ENCODE measurements at regions not wholly inside any gene's neighbourhood (a gene's known extent, or its start where the extent isn't known, plus 50 kb on each side); places are given as distances from the start of the nearest gene placed in this dataset.

DNA sequence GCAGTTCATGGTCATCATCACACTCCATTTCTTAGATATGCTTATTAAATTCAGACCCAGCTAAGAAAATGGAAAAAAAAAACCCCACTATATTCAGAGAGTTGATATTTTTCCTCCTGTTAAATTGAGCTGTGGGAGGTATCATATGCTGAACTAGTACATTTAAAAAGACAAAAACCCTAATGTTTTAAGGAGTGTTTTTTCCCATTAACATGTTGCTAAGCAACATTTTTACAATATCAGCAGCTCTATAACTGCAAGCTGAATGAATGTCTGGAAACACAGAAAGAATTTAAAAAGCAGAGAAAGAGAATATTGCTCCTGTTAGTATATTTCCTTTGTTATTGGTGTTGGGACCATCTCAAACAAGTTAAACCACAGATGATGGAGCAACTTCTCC is 265.8 kb upstream of the GRIA1 start:
- H3K27ac Mint-ChIP-seq (ENCODE audit: low read depth, unreplicated experiment), result peak overlapping the region; percentile 63
- ChIA-PET POLR2A (no interaction called here), CTCF (interaction anchor here (0.6 to 1.5 kb wide), 3 partner anchors 611 to 1300 kb away, joined by 3 to 4 read pairs (median 4); partner anchors contain the start of gene GLRA1)
- peaks cover 17% of the 10 kb centered on the region for H3K4me1 Mint-ChIP-seq (ENCODE audit: insufficient read depth, unreplicated experiment)
- H3K9me3 Mint-ChIP-seq (ENCODE audit: unreplicated experiment), result peaks cover under 1% of the 10 kb centered on the region
- intact Hi-C loops (cut with micrococcal nuclease), result loop anchor here (5.0 kb wide), 1 partner anchor 43 kb away; no protein-coding TSS in a partner anchor
- H3K27me3 Mint-ChIP-seq (ENCODE audit: insufficient read depth, unreplicated experiment), result no peaks in the 10 kb centered on the region
- no peak for DNase-seq (ENCODE audit: unreplicated experiment)
- H3K4me3 Mint-ChIP-seq (ENCODE audit: unreplicated experiment), result no peak overlapping the region
- no TSS peak for BruUV-seq (replicated peaks)
- no peaks in the 10 kb centered on the region for H3K36me3 Mint-ChIP-seq (ENCODE audit: insufficient read depth, unreplicated experiment)
- TF ChIP-seq, protein P1, sequence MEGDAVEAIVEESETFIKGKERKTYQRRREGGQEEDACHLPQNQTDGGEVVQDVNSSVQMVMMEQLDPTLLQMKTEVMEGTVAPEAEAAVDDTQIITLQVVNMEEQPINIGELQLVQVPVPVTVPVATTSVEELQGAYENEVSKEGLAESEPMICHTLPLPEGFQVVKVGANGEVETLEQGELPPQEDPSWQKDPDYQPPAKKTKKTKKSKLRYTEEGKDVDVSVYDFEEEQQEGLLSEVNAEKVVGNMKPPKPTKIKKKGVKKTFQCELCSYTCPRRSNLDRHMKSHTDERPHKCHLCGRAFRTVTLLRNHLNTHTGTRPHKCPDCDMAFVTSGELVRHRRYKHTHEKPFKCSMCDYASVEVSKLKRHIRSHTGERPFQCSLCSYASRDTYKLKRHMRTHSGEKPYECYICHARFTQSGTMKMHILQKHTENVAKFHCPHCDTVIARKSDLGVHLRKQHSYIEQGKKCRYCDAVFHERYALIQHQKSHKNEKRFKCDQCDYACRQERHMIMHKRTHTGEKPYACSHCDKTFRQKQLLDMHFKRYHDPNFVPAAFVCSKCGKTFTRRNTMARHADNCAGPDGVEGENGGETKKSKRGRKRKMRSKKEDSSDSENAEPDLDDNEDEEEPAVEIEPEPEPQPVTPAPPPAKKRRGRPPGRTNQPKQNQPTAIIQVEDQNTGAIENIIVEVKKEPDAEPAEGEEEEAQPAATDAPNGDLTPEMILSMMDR (IDR thresholded peaks at IDR 0.05; ENCODE audit: unreplicated experiment), result no peak

DNA sequence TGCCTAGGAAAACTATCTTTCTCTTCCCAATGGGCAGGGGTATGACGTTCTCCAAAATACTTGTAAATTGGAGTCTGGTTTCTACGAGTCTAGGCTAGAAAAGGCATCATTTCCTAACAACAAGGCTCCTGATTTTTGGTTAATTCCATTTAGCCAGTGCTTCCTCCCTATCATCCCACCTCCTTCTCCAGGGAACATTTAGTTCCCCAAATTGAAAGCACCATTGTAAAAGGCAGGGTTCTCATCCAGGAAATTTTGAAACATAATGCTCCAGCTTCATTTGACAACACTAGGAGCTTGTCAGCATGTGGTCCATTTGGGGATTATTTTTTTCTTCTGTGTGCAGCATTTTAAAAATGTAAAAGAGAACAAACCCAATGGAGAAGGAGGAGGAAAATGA is 256.5 kb upstream of the GRIA1 start:
- ChIA-PET CTCF (interaction anchor here (0.6 kb wide), 2 partner anchors 122 to 244 kb away, joined by 3 read pairs; no protein-coding TSS in a partner anchor), POLR2A (no interaction called here)
- Mint-ChIP-seq H3K27me3 (ENCODE audit: insufficient read depth, unreplicated experiment) (no peaks in the 10 kb centered on the region), H3K9me3 (ENCODE audit: unreplicated experiment) (no peaks in the 10 kb centered on the region), H3K4me1 (ENCODE audit: insufficient read depth, unreplicated experiment) (no peaks in the 10 kb centered on the region), H3K27ac (ENCODE audit: low read depth, unreplicated experiment) (no peak overlapping the region), H3K4me3 (ENCODE audit: unreplicated experiment) (no peak overlapping the region), H3K36me3 (ENCODE audit: insufficient read depth, unreplicated experiment) (no peaks in the 10 kb centered on the region)
- intact Hi-C loops (cut with micrococcal nuclease), result no loop called here
- no peak for DNase-seq (ENCODE audit: unreplicated experiment)
- BruUV-seq (replicated peaks), result no TSS peak
- TF ChIP-seq, protein P1 (IDR thresholded peaks at IDR 0.05; ENCODE audit: unreplicated experiment), result no peak

DNA sequence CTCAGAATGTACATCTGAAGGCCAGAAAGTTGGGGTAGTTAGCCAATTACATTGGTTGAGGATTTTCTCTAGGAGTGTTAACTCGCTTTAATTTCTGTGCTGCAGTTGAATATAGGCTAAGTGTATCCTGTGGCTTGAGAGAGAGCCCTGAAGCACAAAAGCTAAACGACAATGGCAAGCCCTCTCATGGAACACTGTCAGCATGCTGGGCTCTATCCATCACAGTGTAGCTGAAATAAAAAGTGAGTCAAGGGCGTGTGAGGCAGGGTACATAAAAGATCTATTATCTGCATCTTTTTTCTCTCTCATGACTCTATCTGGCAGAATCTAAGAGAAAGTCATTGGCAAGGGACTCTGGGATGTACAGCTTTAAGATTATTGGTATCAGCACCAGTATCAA is 254.2 kb upstream of the GRIA1 start:
- no peaks in the 10 kb centered on the region for H3K27me3 Mint-ChIP-seq (ENCODE audit: insufficient read depth, unreplicated experiment)
- intact Hi-C loops (cut with micrococcal nuclease), result no loop called here
- BruUV-seq (replicated peaks), result no TSS peak
- no peaks in the 10 kb centered on the region for H3K9me3 Mint-ChIP-seq (ENCODE audit: unreplicated experiment)
- TF ChIP-seq, protein P1 (IDR thresholded peaks at IDR 0.05; ENCODE audit: unreplicated experiment), result no peak
- H3K36me3 Mint-ChIP-seq (ENCODE audit: insufficient read depth, unreplicated experiment), result no peaks in the 10 kb centered on the region
- H3K4me1 Mint-ChIP-seq (ENCODE audit: insufficient read depth, unreplicated experiment), result no peaks in the 10 kb centered on the region
- H3K27ac Mint-ChIP-seq (ENCODE audit: low read depth, unreplicated experiment), result no peak overlapping the region
- no peak for DNase-seq (ENCODE audit: unreplicated experiment)
- no peak overlapping the region for H3K4me3 Mint-ChIP-seq (ENCODE audit: unreplicated experiment)
- POLR2A ChIA-PET, result no interaction called here
- CTCF ChIA-PET, result no interaction called here

DNA sequence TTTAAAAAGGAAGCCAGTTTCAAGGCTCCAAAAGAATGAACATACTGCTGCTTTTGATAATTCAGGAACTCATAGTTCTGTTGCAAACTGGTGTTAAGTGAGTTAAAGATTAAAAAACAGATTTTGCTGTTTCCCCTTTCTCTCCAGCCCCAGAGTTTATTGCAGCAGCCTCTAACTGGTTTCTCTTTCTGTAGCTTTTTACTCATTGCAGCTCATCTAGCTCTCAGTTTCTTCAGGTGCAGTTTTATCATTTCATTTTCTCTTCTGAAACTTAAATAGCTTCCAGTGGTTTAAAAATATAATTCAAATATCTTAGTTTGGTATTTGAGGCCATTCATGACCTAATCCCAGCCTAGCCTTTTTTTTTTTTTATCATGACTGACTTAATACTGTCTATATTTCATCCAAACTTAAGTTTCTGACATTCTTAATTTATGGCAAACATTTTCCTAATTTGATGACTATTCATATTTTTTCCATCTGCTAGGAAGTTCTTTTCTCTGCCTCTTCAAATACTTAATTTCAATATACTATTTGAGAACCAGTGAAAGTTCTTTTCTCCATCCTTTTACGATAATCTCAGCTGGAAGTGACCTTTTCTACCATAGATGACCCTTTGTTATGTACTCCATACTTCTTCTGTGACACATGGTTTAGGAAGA is 252.7 kb upstream of the GRIA1 start:
- no peak overlapping the region for H3K4me3 Mint-ChIP-seq (ENCODE audit: unreplicated experiment)
- H3K4me1 Mint-ChIP-seq (ENCODE audit: insufficient read depth, unreplicated experiment), result no peaks in the 10 kb centered on the region
- TF ChIP-seq, protein P1 (IDR thresholded peaks at IDR 0.05; ENCODE audit: unreplicated experiment), result no peak
- no TSS peak for BruUV-seq (replicated peaks)
- intact Hi-C loops (cut with micrococcal nuclease), result no loop called here
- H3K36me3 Mint-ChIP-seq (ENCODE audit: insufficient read depth, unreplicated experiment), result no peaks in the 10 kb centered on the region
- no peaks in the 10 kb centered on the region for H3K9me3 Mint-ChIP-seq (ENCODE audit: unreplicated experiment)
- H3K27me3 Mint-ChIP-seq (ENCODE audit: insufficient read depth, unreplicated experiment), result no peaks in the 10 kb centered on the region
- CTCF ChIA-PET, result interaction anchor here (0.6 to 1.2 kb wide), 3 partner anchors 28 to 1824 kb away, joined by 3 to 4 read pairs (median 4); no protein-coding TSS in a partner anchor
- no peak overlapping the region for H3K27ac Mint-ChIP-seq (ENCODE audit: low read depth, unreplicated experiment)
- no peak for DNase-seq (ENCODE audit: unreplicated experiment)
- POLR2A ChIA-PET, result no interaction called here
